ENCODE measurements at regions not wholly inside any gene's neighbourhood (a gene's known extent, or its start where the extent isn't known, plus 50 kb on each side); places are given as distances from the start of the nearest gene placed in this dataset.

DNA sequence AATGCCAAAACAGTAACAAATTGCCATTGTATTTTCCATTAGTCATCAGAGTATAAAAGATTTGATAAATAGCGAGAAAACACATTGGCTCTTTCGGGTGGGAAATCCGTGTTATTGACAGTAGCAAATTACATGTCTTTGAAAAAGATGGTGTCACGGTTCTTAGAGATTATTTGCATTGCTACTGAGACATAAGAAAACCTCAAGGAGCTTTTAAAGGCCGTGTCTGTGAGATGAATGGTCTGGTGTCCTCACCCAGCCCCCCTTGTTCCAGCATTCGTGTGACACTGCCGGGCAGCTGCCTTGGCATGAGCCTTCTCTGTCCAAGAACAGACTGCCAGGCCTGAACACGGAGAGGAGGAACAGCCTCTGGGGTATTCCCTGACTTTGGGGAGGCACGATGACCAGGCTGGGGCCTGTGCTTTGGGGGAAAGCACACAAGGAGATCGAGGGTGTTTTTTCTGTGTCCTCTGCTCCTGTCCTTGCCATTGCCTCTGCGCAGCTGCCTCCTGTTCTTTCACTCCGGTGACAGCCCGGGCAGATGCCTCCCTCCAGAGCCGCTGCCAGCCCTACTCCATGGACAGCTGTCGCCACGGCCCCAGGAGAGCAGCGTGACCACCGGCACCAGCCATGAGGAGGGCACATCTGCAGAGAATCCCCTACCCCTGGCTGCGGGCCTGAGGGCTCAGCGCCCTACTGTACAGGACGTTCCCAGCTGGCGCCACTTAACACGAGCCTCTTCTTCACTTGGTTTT, 167.7 kb upstream of the CDYL start:
- peaks cover 3% of the 10 kb centered on the region for H3K4me1 ChIP-seq (ENCODE audit: control insufficient read depth, insufficient read depth, low read length)
- no peak overlapping the region for H3K27ac ChIP-seq (ENCODE audit: insufficient read depth, low read depth, low read length, poor library complexity, severe bottlenecking)
- H3K36me3 ChIP-seq (ENCODE audit: control insufficient read depth, insufficient read depth, low read length) = no peaks in the 10 kb centered on the region
- WGBS, 2 experiments = 92% methylated on average over 23 of the region's 23 CpGs
- no peak overlapping the region for H3K4me3 ChIP-seq (ENCODE audit: insufficient read depth, low read depth, low read length)
- no peaks in the 10 kb centered on the region for H3K9me3 ChIP-seq (ENCODE audit: control insufficient read depth, low read length)
- H3K27me3 ChIP-seq (ENCODE audit: control insufficient read depth, insufficient read depth, low read length, poor library complexity, severe bottlenecking) = no peaks in the 10 kb centered on the region

DNA sequence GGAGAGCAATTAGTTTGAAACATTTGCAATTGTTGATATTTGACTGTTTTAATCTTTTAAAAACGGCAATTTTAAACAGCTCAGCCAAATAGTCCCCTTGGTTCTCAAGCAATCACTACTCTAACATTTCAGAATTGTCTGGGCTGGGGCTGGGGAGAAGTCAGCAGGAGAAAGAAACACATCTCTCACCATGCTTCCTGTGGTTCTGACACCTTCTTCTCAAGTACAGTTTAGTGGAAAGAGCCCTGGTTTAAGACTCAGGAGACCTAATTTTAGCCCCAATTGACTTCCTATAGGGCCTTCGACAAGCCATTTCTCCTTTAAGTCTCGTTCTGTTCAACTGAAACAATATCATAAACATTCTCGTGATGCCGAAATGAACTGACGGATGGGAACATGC, 168.4 kb upstream of the CDYL start:
- Histone ChIP-seq H3K27ac (ENCODE audit: insufficient read depth, low read depth, low read length, poor library complexity, severe bottlenecking) (no peak overlapping the region), H3K27me3 (ENCODE audit: control insufficient read depth, insufficient read depth, low read length, poor library complexity, severe bottlenecking) (no peaks in the 10 kb centered on the region), H3K36me3 (ENCODE audit: control insufficient read depth, insufficient read depth, low read length) (no peaks in the 10 kb centered on the region), H3K4me3 (ENCODE audit: insufficient read depth, low read depth, low read length) (no peak overlapping the region), H3K9me3 (ENCODE audit: control insufficient read depth, low read length) (no peaks in the 10 kb centered on the region), H3K4me1 (ENCODE audit: control insufficient read depth, insufficient read depth, low read length) (peaks cover 3% of the 10 kb centered on the region)
- 92 to 98% methylated on average over 4 to 5 of the region's 6 CpGs for WGBS, 2 experiments

DNA sequence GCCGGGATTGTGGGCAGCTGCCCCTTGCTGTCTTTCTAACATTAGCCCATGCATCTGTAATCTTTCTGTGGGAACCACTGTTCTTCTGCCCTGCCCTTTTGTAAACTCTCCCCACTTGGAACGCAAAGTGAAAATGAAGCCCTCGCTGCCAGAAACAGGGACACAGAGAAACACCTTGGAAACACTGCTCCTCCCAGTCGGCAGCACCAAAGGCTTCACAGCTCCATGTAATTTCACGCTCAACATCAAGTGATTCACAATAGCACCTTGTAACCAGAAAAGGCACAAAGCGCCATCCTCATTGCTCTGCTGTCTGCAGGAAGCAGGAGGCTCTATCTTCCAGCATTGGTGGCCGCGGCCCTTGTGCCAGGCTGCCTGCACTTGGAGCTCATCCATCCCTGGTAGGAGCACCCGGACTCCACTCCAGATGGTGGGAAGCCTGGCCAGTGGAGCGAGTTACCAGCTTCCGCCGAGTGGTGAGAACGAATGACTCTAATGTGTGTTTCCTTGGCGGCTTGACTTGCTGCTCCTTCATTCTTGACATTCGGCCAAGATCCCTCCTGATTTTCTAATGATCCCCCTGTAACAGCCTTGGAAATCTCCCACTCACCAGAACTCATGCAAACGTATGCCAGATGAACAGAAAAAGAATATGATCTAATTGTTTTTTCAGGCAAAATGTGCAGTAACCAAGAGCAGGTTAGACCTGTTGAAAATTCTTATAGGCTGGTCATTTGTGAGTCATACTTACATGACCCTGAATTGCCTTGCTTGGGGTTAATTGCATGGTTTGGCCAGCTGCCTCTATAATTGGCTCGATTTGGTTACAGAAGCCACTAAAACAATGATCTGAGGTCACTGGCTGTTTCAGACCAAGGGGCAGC, 169.1 kb upstream of the CDYL start:
- Histone ChIP-seq H3K36me3 (ENCODE audit: control insufficient read depth, insufficient read depth, low read length) (no peaks in the 10 kb centered on the region), H3K27ac (ENCODE audit: insufficient read depth, low read depth, low read length, poor library complexity, severe bottlenecking) (no peak overlapping the region), H3K9me3 (ENCODE audit: control insufficient read depth, low read length) (no peaks in the 10 kb centered on the region), H3K4me3 (ENCODE audit: insufficient read depth, low read depth, low read length) (no peak overlapping the region), H3K27me3 (ENCODE audit: control insufficient read depth, insufficient read depth, low read length, poor library complexity, severe bottlenecking) (no peaks in the 10 kb centered on the region), H3K4me1 (ENCODE audit: control insufficient read depth, insufficient read depth, low read length) (peaks cover 3% of the 10 kb centered on the region)
- WGBS, 2 experiments = 93 to 94% methylated on average over 17 of the region's 17 CpGs

DNA sequence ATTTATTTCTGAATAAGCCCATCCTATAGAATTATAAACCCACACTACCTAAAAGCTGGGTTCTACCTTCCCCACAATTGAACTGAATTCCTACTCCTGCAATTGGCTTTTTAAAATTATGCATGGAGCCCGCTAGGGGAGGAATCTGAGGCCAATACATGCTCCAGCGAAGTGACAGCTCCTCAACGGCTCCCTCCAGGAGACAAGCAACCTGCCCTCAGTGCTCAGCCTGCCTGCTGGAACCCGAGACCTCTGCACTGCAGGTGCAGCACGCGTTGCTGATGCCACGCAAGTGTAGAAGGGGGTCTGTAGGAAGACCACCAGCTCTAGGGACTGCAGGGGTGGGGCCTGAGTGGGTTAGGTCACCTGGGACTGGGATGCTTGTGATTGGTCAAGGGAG, 170.2 kb upstream of the CDYL start:
- no peaks in the 10 kb centered on the region for H3K9me3 ChIP-seq (ENCODE audit: control insufficient read depth, low read length)
- H3K27ac ChIP-seq (ENCODE audit: insufficient read depth, low read depth, low read length, poor library complexity, severe bottlenecking) = no peak overlapping the region
- WGBS, 2 experiments = 79 to 86% methylated on average over 7 of the region's 7 CpGs
- H3K4me3 ChIP-seq (ENCODE audit: insufficient read depth, low read depth, low read length) = no peak overlapping the region
- H3K27me3 ChIP-seq (ENCODE audit: control insufficient read depth, insufficient read depth, low read length, poor library complexity, severe bottlenecking) = no peaks in the 10 kb centered on the region
- H3K36me3 ChIP-seq (ENCODE audit: control insufficient read depth, insufficient read depth, low read length) = no peaks in the 10 kb centered on the region
- peaks cover 3% of the 10 kb centered on the region for H3K4me1 ChIP-seq (ENCODE audit: control insufficient read depth, insufficient read depth, low read length)

DNA sequence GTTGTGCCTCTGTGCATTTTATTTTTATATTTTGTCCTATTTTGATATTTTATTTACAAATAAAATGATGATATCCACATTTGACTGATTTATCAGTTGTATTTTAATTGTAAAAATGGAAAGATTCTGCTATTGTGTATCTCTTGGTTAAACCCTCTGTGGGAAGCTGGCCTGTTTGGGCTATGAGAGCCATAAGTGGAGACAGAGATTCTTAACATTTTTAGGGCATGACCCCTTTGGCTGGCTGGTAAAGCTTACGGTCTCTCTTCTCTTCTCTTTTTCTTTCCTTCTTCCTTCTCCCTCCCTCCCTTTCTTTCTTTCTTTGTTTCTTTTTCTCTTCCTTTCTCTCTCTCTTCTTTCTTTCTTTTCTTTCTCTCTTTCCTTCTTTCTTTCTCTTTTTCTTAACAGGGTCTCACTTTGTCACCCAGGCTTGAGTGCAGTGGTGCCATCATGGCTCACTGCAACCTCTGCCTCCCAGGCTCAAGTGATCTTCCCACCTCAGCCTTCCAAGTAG, 172.3 kb upstream of the CDYL start:
- Histone ChIP-seq H3K27ac (ENCODE audit: insufficient read depth, low read depth, low read length, poor library complexity, severe bottlenecking) (no peak overlapping the region), H3K27me3 (ENCODE audit: control insufficient read depth, insufficient read depth, low read length, poor library complexity, severe bottlenecking) (no peaks in the 10 kb centered on the region), H3K4me1 (ENCODE audit: control insufficient read depth, insufficient read depth, low read length) (no peaks in the 10 kb centered on the region), H3K9me3 (ENCODE audit: control insufficient read depth, low read length) (no peaks in the 10 kb centered on the region), H3K36me3 (ENCODE audit: control insufficient read depth, insufficient read depth, low read length) (no peaks in the 10 kb centered on the region), H3K4me3 (ENCODE audit: insufficient read depth, low read depth, low read length) (no peak overlapping the region)
- WGBS, 2 experiments = 88 to 94% methylated on average over 1 of the region's 1 CpG

DNA sequence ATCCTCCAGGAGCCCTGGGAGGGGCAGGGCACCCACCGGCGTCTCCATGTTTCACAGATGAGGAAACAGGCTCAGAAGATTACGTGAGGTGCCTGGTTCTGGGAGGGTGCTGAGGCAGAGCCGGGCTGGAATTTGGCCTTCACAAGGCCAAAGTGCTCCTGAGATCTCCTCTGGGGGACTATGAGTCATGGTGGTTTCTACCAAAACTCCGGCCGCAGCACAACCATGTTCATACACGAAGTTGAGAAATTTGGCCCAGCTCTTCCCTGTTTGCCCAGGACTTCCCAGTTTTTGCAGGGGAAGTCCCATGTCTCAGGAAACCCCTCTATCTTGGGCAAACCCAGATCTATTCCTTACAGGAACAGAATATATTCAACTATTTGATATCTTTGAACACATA, 172.9 kb upstream of the CDYL start:
- Histone ChIP-seq H3K27ac (ENCODE audit: insufficient read depth, low read depth, low read length, poor library complexity, severe bottlenecking) (no peak overlapping the region), H3K4me3 (ENCODE audit: insufficient read depth, low read depth, low read length) (no peak overlapping the region), H3K27me3 (ENCODE audit: control insufficient read depth, insufficient read depth, low read length, poor library complexity, severe bottlenecking) (no peaks in the 10 kb centered on the region), H3K4me1 (ENCODE audit: control insufficient read depth, insufficient read depth, low read length) (no peaks in the 10 kb centered on the region), H3K36me3 (ENCODE audit: control insufficient read depth, insufficient read depth, low read length) (no peaks in the 10 kb centered on the region), H3K9me3 (ENCODE audit: control insufficient read depth, low read length) (no peaks in the 10 kb centered on the region)
- 96 to 97% methylated on average over 7 of the region's 7 CpGs for WGBS, 2 experiments

DNA sequence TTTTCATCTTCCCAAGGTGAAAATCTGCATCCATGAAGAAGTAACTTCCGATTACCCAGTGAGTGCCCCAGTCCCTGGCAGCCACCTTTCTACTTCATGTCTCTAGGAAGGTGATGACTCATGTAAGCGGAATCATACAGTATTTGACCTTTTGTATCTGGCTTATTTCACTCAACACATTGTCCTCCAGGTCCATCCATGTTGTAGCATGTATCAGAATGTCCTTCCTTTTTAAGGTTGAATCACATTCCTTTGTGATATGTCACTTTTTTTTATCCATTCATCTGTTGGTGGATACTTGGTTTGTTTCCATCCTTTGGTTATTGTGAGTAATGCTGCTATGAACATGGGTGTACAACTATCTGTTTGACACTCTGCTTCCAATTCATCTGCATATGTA, 176.3 kb upstream of the CDYL start:
- Histone ChIP-seq H3K27me3 (ENCODE audit: control insufficient read depth, insufficient read depth, low read length, poor library complexity, severe bottlenecking) (no peaks in the 10 kb centered on the region), H3K9me3 (ENCODE audit: control insufficient read depth, low read length) (no peaks in the 10 kb centered on the region), H3K36me3 (ENCODE audit: control insufficient read depth, insufficient read depth, low read length) (no peaks in the 10 kb centered on the region), H3K4me1 (ENCODE audit: control insufficient read depth, insufficient read depth, low read length) (no peaks in the 10 kb centered on the region), H3K27ac (ENCODE audit: insufficient read depth, low read depth, low read length, poor library complexity, severe bottlenecking) (no peak overlapping the region), H3K4me3 (ENCODE audit: insufficient read depth, low read depth, low read length) (no peak overlapping the region)
- WGBS, 2 experiments = 94 to 97% methylated on average over 2 of the region's 2 CpGs

DNA sequence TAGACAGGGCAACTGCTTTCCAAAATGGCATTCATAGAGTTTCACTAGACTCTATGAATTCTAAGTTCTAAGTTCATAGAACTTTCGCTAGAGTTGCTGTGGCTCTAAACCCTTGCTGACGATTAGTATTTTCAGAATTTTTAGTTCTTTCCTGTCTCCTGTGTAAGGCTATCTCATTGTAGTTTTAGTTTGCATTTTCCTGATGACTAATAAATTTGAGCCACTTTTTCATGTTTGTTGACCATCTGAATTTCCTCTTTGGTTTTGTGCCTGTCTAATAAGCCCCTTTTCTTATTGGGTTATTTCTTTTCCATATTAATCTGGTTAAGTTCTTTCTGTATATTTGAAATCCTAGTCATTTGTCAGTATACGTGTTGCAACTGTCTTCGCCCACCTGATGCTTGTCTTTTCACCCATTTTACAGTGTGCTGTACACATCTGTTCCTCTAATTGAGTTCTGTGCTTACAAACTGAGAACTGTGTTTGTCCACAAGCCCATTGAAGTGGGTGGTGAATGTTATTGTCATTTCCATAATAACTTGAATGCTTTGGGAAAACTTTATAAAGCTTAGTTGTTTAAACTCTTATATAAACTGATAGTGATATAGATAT, 177.7 kb upstream of the CDYL start:
- Histone ChIP-seq H3K36me3 (ENCODE audit: control insufficient read depth, insufficient read depth, low read length) (no peaks in the 10 kb centered on the region), H3K27ac (ENCODE audit: insufficient read depth, low read depth, low read length, poor library complexity, severe bottlenecking) (no peak overlapping the region), H3K4me1 (ENCODE audit: control insufficient read depth, insufficient read depth, low read length) (no peaks in the 10 kb centered on the region), H3K27me3 (ENCODE audit: control insufficient read depth, insufficient read depth, low read length, poor library complexity, severe bottlenecking) (no peaks in the 10 kb centered on the region), H3K4me3 (ENCODE audit: insufficient read depth, low read depth, low read length) (no peak overlapping the region), H3K9me3 (ENCODE audit: control insufficient read depth, low read length) (no peaks in the 10 kb centered on the region)
- 85 to 94% methylated on average over 4 of the region's 4 CpGs for WGBS, 2 experiments

DNA sequence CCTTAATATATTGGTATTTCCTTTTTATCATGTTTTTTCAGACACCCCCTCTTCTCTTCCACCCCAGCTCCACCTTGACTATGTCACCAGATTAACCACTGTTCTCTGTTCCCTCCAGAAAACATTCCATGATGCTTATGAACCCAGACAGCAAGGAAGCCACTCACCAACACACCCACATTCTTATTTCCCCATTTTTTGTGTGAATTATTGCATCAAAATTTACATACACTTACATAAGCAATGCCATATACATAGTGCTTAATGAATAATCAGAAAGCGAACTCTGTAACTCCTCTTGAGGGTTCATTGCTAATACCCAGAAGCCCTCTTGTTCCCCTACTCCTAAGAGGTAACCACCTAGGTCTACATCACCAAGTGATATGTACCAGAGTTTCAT, 182.3 kb upstream of the CDYL start:
- Histone ChIP-seq H3K27ac (ENCODE audit: insufficient read depth, low read depth, low read length, poor library complexity, severe bottlenecking) (no peak overlapping the region), H3K9me3 (ENCODE audit: control insufficient read depth, low read length) (no peaks in the 10 kb centered on the region), H3K27me3 (ENCODE audit: control insufficient read depth, insufficient read depth, low read length, poor library complexity, severe bottlenecking) (no peaks in the 10 kb centered on the region), H3K4me3 (ENCODE audit: insufficient read depth, low read depth, low read length) (no peak overlapping the region), H3K36me3 (ENCODE audit: control insufficient read depth, insufficient read depth, low read length) (no peaks in the 10 kb centered on the region), H3K4me1 (ENCODE audit: control insufficient read depth, insufficient read depth, low read length) (no peaks in the 10 kb centered on the region)
- WGBS, 2 experiments = 89 to 95% methylated on average over 1 of the region's 1 CpG

DNA sequence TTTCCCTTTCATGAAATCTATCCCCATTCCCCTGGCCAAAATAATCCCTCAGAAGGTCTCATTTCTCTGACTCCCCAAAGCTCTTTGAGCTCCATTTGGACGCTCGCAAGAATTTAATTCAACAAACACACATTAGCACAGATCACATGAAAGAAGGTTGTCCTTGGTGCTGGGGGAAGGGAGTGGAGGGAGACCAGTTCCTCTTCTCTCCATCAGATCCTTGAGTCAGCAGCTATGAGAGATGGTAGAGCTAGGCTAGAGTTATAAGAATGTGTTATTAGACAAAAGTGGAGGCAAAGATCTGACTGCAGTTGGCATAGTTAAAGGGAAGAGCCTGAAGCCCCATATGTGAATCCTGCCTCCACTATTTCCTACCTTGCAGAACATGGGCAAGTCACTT, 184.2 kb upstream of the CDYL start:
- H3K27me3 ChIP-seq (ENCODE audit: control insufficient read depth, insufficient read depth, low read length, poor library complexity, severe bottlenecking) = no peaks in the 10 kb centered on the region
- H3K9me3 ChIP-seq (ENCODE audit: control insufficient read depth, low read length) = no peaks in the 10 kb centered on the region
- no peaks in the 10 kb centered on the region for H3K4me1 ChIP-seq (ENCODE audit: control insufficient read depth, insufficient read depth, low read length)
- WGBS, 2 experiments = 94% methylated on average over 2 of the region's 2 CpGs; no CpG with 5 or more reads in 1 of the 2 experiments
- no peaks in the 10 kb centered on the region for H3K36me3 ChIP-seq (ENCODE audit: control insufficient read depth, insufficient read depth, low read length)
- H3K4me3 ChIP-seq (ENCODE audit: insufficient read depth, low read depth, low read length) = no peak overlapping the region
- H3K27ac ChIP-seq (ENCODE audit: insufficient read depth, low read depth, low read length, poor library complexity, severe bottlenecking) = no peak overlapping the region

All from ectodermal cell (in vitro differentiated cells).